Endothelial cell of umbilical vein (primary cell): ENCODE measurements at regions not wholly inside any gene's neighbourhood (a gene's known extent, or its start where the extent isn't known, plus 50 kb on each side); places are given as distances from the start of the nearest gene placed in this dataset.

Source experiments
- EZH2 ChIP-seq: IDR thresholded peaks from 2 replicates; pipeline ENCODE4 v1.6.1; 2012; ENCODE audit warnings: borderline replicate concordance, low read depth, mild to moderate bottlenecking, moderate library complexity, low read length, inconsistent platforms; ENCODE audit not compliant: severe bottlenecking
- FOS ChIP-seq: IDR thresholded peaks from 2 replicates; pipeline ENCODE4 v1.6.1; 2011; ENCODE audit warnings: mild to moderate bottlenecking, low read length, moderate library complexity, borderline replicate concordance; ENCODE audit not compliant: insufficient read depth
- JUN ChIP-seq: IDR thresholded peaks from 2 replicates; pipeline ENCODE4 v1.6.1; 2011; ENCODE audit warnings: borderline replicate concordance, low read depth; ENCODE audit not compliant: insufficient read length, insufficient read depth
- MYC ChIP-seq: IDR thresholded peaks from one replicate; pipeline ENCODE4 v1.6.1; 2011; ENCODE audit warnings: mild to moderate bottlenecking, low read depth, low read length
- POLR2A ChIP-seq: IDR thresholded peaks from 2 replicates; pipeline ENCODE4 v1.6.1; 2012; ENCODE audit warnings: low read depth, mild to moderate bottlenecking, control low read depth, low read length
- POLR2AphosphoS5 ChIP-seq: IDR thresholded peaks from 2 replicates; pipeline ENCODE4 v1.6.1; 2012; ENCODE audit warnings: low read depth, mild to moderate bottlenecking, control low read depth, low read length, moderate library complexity; ENCODE audit not compliant: insufficient read depth
- TF ChIP-seq, protein P1 (sequence below), 2 donors: IDR thresholded peaks; 1 replicate in 1 of 2; 2 replicates in 1 of 2; pipeline ENCODE4 v1.5.1; 2011; ENCODE audit warnings: low read length in 2 of 2, mild to moderate bottlenecking in 2 of 2, moderate library complexity in 2 of 2, control low read depth in 1 of 2, inconsistent platforms in 1 of 2, low read depth in 1 of 2; ENCODE audit not compliant: insufficient read depth in 1 of 2; ENCODE audit errors: extremely low read depth in 1 of 2
- TF ChIP-seq, protein P2 (sequence below): IDR thresholded peaks from 2 replicates; pipeline ENCODE4 v1.6.1; 2011; ENCODE audit not compliant: insufficient read depth, insufficient read length

DNA sequence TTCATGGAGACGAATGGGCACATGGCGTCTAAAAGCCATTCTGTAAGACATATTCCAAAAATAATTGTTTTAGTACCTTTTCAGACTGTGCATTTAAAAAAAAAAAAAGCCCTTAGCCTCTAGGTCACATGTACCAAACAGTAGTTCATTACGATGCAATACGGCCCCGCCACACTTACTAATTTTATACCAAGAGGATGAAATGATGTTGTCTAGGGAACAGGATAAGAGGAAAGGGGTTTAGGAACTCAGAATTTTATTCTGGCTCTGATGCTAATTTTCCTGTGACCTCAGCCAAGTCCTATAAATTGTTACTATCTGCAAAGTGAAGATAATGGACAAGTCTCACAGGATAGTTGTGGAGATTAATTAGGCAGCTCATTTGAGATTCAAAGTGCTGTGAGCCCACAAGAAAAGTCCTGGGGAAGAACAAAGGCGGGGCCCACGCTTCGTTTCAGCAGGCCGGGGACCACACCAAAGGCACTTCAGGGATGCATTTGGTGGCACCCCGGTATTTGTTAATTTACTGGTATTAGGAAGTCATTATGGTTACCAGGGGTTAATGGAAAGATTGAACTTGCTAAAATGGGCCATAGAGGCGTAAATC is 511.1 kb downstream of the IRS2 start:
- TF ChIP-seq POLR2A (no peak), EZH2 (no peak), POLR2AphosphoS5 (no peak), FOS (no peak), JUN (no peak), MYC (no peak)
- TF ChIP-seq, protein P1, sequence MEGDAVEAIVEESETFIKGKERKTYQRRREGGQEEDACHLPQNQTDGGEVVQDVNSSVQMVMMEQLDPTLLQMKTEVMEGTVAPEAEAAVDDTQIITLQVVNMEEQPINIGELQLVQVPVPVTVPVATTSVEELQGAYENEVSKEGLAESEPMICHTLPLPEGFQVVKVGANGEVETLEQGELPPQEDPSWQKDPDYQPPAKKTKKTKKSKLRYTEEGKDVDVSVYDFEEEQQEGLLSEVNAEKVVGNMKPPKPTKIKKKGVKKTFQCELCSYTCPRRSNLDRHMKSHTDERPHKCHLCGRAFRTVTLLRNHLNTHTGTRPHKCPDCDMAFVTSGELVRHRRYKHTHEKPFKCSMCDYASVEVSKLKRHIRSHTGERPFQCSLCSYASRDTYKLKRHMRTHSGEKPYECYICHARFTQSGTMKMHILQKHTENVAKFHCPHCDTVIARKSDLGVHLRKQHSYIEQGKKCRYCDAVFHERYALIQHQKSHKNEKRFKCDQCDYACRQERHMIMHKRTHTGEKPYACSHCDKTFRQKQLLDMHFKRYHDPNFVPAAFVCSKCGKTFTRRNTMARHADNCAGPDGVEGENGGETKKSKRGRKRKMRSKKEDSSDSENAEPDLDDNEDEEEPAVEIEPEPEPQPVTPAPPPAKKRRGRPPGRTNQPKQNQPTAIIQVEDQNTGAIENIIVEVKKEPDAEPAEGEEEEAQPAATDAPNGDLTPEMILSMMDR (IDR thresholded peaks at IDR 0.05; ENCODE audit: extremely low read depth in 1 of 2, insufficient read depth in 1 of 2, low read depth in 1 of 2, low read length in 2 of 2), result no peak
- TF ChIP-seq, protein P2, sequence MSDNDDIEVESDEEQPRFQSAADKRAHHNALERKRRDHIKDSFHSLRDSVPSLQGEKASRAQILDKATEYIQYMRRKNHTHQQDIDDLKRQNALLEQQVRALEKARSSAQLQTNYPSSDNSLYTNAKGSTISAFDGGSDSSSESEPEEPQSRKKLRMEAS, result no peak
